ENCODE measurements at regions not wholly inside any gene's neighbourhood (a gene's known extent, or its start where the extent isn't known, plus 50 kb on each side); places are given as distances from the start of the nearest gene placed in this dataset.
A peak's percentile ranks its signal among the peaks of the same experiment; 100 is the strongest.

DNA sequence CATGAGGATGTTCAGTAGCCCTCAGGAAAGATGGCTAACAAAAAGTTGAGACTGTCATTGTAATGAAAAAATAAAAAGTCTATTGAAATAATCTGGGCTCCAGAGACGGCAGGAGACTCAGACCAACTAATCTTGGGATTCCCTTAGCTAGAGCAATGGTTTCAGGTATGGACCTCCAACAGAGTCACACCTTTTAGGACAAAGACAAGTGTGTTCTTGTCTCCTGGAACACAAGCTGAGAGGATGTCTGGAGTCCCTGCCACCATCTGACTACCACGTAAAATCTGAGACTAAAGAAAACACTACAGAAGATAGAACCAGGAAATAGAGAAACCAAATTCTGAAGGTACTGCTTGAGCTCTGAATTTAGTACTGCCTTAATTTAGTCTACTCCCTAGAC, 103.3 kb upstream of the RBBP8 start:
- Histone ChIP-seq H3K27ac (ENCODE audit: poor library complexity, severe bottlenecking) (peak overlapping the region; percentile 99), H3K4me1 (ENCODE audit: insufficient read depth, poor library complexity, severe bottlenecking) (peaks cover 55% of the 10 kb centered on the region), H3K36me3 (ENCODE audit: low read depth) (no peaks in the 10 kb centered on the region), H3K27me3 (ENCODE audit: insufficient read depth, poor library complexity, severe bottlenecking) (no peaks in the 10 kb centered on the region), H3K4me3 (ENCODE audit: severe bottlenecking) (no peak overlapping the region), H3K9me3 (ENCODE audit: severe bottlenecking) (no peaks in the 10 kb centered on the region)
- DNase-seq (ENCODE audit: low spot score) (no peak), ATAC-seq (ENCODE audit: low read depth) (no peak)
- TF ChIP-seq, protein P1, sequence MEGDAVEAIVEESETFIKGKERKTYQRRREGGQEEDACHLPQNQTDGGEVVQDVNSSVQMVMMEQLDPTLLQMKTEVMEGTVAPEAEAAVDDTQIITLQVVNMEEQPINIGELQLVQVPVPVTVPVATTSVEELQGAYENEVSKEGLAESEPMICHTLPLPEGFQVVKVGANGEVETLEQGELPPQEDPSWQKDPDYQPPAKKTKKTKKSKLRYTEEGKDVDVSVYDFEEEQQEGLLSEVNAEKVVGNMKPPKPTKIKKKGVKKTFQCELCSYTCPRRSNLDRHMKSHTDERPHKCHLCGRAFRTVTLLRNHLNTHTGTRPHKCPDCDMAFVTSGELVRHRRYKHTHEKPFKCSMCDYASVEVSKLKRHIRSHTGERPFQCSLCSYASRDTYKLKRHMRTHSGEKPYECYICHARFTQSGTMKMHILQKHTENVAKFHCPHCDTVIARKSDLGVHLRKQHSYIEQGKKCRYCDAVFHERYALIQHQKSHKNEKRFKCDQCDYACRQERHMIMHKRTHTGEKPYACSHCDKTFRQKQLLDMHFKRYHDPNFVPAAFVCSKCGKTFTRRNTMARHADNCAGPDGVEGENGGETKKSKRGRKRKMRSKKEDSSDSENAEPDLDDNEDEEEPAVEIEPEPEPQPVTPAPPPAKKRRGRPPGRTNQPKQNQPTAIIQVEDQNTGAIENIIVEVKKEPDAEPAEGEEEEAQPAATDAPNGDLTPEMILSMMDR (IDR thresholded peaks at IDR 0.05; ENCODE audit: poor library complexity, severe bottlenecking) = no peak

DNA sequence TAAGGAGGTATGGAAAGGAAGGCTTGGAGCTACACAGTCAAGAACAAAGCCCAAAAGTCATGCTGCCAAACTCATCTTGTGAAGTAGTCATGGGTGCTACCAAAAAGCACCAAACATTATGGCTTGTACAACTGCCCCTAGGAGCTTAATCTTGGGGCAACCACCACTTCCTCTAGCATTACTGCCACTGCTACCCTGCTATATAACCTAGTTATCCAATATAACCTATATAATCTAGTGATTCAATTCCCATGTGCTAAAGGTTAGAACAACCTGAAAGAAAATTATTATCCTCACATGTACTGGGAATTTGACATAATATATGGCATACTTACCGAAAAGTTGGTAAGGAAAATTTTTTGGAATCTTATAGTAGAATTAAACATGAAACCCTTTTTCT, 102.6 kb upstream of the RBBP8 start:
- no peaks in the 10 kb centered on the region for H3K27me3 ChIP-seq (ENCODE audit: insufficient read depth, poor library complexity, severe bottlenecking)
- no peak overlapping the region for H3K4me3 ChIP-seq (ENCODE audit: severe bottlenecking)
- DNase-seq (ENCODE audit: low spot score) (no peak), ATAC-seq (ENCODE audit: low read depth) (no peak)
- H3K27ac ChIP-seq (ENCODE audit: poor library complexity, severe bottlenecking) = peak overlapping the region; percentile 99
- peaks cover 54% of the 10 kb centered on the region for H3K4me1 ChIP-seq (ENCODE audit: insufficient read depth, poor library complexity, severe bottlenecking)
- H3K9me3 ChIP-seq (ENCODE audit: severe bottlenecking) = no peaks in the 10 kb centered on the region
- H3K36me3 ChIP-seq (ENCODE audit: low read depth) = no peaks in the 10 kb centered on the region
- TF ChIP-seq, protein P1 (IDR thresholded peaks at IDR 0.05; ENCODE audit: poor library complexity, severe bottlenecking) = no peak

DNA sequence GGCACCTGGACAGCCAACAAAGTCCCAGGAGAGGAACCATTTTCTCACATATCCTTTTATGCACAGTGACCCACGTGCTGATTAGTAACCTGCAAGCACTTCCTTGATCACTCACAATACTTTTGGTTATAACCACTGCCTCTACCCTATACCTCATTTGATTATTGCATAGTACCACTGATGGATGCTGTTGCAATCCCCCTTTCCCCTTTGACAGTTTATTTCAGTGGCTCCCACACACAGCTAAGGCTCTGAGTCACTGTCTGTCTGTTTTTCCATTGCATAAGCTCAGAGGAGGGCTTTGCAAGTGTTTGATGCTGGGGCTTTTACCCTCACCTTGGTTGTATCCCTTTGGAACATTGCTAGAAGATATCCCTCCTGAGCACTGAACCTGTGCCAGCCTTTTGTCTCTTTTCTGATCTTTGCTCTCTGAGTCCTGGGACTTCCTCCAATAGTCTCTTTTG, 101.7 kb upstream of the RBBP8 start:
- DNase-seq (ENCODE audit: low spot score) = no peak
- TF ChIP-seq, protein P1 (IDR thresholded peaks at IDR 0.05; ENCODE audit: poor library complexity, severe bottlenecking) = no peak
- Histone ChIP-seq H3K4me1 (ENCODE audit: insufficient read depth, poor library complexity, severe bottlenecking) (peaks cover 44% of the 10 kb centered on the region), H3K36me3 (ENCODE audit: low read depth) (no peaks in the 10 kb centered on the region), H3K27ac (ENCODE audit: poor library complexity, severe bottlenecking) (peak overlapping the region; percentile 99), H3K4me3 (ENCODE audit: severe bottlenecking) (no peak overlapping the region), H3K9me3 (ENCODE audit: severe bottlenecking) (no peaks in the 10 kb centered on the region), H3K27me3 (ENCODE audit: insufficient read depth, poor library complexity, severe bottlenecking) (no peaks in the 10 kb centered on the region)
- peak; percentile 66 for ATAC-seq (ENCODE audit: low read depth)

DNA sequence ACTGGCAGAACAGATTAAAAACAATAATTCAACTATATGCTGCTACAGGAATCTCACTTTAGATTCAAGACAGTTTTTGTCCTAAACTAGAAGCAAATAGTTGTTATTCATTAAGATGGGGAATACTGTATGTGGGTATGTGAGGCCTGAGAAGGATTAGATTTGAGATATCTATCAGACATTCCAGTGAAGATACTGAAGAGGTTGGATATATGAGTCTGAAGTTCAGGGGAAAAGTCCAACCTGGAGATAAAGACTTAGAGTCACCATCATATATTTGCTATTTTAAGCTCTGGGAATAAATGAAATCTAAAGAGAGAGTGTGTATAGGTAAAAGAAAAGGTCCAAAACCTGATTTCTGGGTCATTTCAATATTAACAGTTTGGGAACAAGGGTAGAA, 96.2 kb upstream of the RBBP8 start:
- H3K4me1 ChIP-seq (ENCODE audit: insufficient read depth, poor library complexity, severe bottlenecking) = peaks cover 26% of the 10 kb centered on the region
- no peaks in the 10 kb centered on the region for H3K36me3 ChIP-seq (ENCODE audit: low read depth)
- H3K4me3 ChIP-seq (ENCODE audit: severe bottlenecking) = no peak overlapping the region
- no peak for DNase-seq (ENCODE audit: low spot score)
- no peak overlapping the region for H3K27ac ChIP-seq (ENCODE audit: poor library complexity, severe bottlenecking)
- no peaks in the 10 kb centered on the region for H3K27me3 ChIP-seq (ENCODE audit: insufficient read depth, poor library complexity, severe bottlenecking)
- no peaks in the 10 kb centered on the region for H3K9me3 ChIP-seq (ENCODE audit: severe bottlenecking)
- ATAC-seq (ENCODE audit: low read depth) = no peak
- TF ChIP-seq, protein P1 (IDR thresholded peaks at IDR 0.05; ENCODE audit: poor library complexity, severe bottlenecking) = no peak

DNA sequence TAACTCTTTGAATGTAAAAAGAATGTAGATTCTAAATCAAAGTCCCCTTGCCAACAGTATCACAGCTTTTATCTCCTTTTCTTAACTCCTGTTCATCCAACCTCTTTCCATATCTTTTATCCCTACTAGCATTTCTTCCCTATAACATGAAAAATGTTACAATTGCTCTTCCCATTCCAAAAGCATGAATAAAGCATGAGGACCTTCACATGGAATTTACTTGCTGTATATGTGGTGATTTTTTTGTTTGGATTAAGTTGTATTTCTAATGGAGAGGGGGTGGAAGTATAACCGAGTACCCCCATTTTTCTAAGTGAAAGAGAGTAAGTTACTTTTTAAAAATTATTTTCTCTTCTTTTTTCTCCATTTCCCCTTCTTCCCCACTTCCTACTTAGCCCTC, 94.9 kb upstream of the RBBP8 start:
- Histone ChIP-seq H3K9me3 (ENCODE audit: severe bottlenecking) (no peaks in the 10 kb centered on the region), H3K27me3 (ENCODE audit: insufficient read depth, poor library complexity, severe bottlenecking) (no peaks in the 10 kb centered on the region), H3K36me3 (ENCODE audit: low read depth) (no peaks in the 10 kb centered on the region), H3K27ac (ENCODE audit: poor library complexity, severe bottlenecking) (peak overlapping the region; percentile 97), H3K4me1 (ENCODE audit: insufficient read depth, poor library complexity, severe bottlenecking) (peaks cover 29% of the 10 kb centered on the region), H3K4me3 (ENCODE audit: severe bottlenecking) (no peak overlapping the region)
- TF ChIP-seq, protein P1 (IDR thresholded peaks at IDR 0.05; ENCODE audit: poor library complexity, severe bottlenecking) = no peak
- no peak for DNase-seq (ENCODE audit: low spot score)
- no peak for ATAC-seq (ENCODE audit: low read depth)
